LNCAP (cell line): ENCODE measurements at regions not wholly inside any gene's neighbourhood (a gene's known extent, or its start where the extent isn't known, plus 50 kb on each side); places are given as distances from the start of the nearest gene placed in this dataset.

Experiments used
- CTCF ChIP-seq: fragments of 450-650 bp; IDR thresholded peaks from 2 replicates; pipeline ENCODE4 v1.5.1; 2017; ENCODE audit warnings: mild to moderate bottlenecking

DNA sequence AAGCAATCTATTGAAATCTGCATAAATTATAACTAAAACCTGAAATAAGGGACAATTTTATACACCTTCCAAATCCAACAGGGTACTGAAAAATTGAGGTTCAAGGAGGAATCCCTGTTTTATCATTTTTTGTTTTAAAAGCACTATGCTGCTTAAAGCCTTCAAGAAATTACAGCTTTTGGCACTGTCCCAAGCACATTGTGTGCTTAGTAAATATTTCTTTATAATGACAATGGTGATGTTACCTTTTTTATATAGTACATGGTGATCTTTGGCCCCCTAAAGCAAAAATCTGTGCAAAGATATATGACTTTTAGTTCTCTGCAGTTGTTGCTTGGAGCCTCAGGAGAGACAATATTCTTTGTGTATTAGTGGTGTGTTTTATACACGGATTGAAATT lies 71.6 kb upstream of the EFEMP1 start:
- TF ChIP-seq CTCF: no peak

GRCh38 chr2:55995902-55996301 lies 72.3 kb upstream of the EFEMP1 start:
- no peak for TF ChIP-seq CTCF

GRCh38 chr2:55999231-55999630 lies 75.6 kb upstream of the EFEMP1 start:
- no peak for TF ChIP-seq CTCF

DNA sequence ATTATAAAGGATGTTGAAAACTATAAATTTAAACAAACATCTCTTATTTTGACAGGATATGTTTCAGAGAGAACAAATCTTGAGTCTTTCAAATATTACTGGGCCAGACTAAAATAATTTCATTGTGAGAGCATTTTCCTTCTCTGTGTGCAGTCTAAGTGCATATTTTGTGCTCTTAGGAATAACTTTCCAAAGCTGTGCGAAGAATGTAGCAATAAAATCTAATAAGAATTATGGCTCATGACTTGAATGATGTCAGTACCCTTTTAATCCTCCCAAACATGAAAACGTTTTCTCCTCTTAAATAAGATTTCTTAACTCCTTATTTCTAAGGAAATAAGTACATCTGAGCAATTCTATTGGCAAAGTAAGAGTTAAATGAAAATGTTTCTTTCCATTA lies 76.2 kb upstream of the EFEMP1 start:
- no peak for TF ChIP-seq CTCF

- no peak for TF ChIP-seq CTCF
Observed at GRCh38 chr2:56001947-56002346, 78.4 kb upstream of the EFEMP1 start.

GRCh38 chr2:56008661-56009431 lies 85.3 kb upstream of the EFEMP1 start:
- no peak for TF ChIP-seq CTCF

- peak; percentile 52 for TF ChIP-seq CTCF
Observed at GRCh38 chr2:56009758-56010458, 86.3 kb upstream of the EFEMP1 start.
